ENCODE measurements at regions not wholly inside any gene's neighbourhood (a gene's known extent, or its start where the extent isn't known, plus 50 kb on each side); places are given as distances from the start of the nearest gene placed in this dataset.

- H3F3A ChIP-seq (ENCODE audit: insufficient read depth, low read length), result no peaks in the 10 kb centered on the region
- no peak overlapping the region for H2AFZ ChIP-seq (ENCODE audit: low read length)
- H3K27me3 ChIP-seq (replicated peaks; ENCODE audit: insufficient read depth, low read length), result no peaks in the 10 kb centered on the region
- no peaks in the 10 kb centered on the region for H3K4me1 ChIP-seq (ENCODE audit: low read length)
- no peak overlapping the region for H3K9ac ChIP-seq (ENCODE audit: low read length)
- DNase-seq, result no peak
- H3K4me2 ChIP-seq (ENCODE audit: low read depth, low read length), result no peak overlapping the region
- TF ChIP-seq CTCF (IDR thresholded peaks at IDR 0.05; ENCODE audit: low read length) (no peak), EZH2 (optimal IDR thresholded peaks at IDR 0.05; ENCODE audit: low read depth, low read length) (no peak), EZH2phosphoT487 (IDR thresholded peaks at IDR 0.05; ENCODE audit: low read length) (no peak)
- no peaks in the 10 kb centered on the region for H4K20me1 ChIP-seq (ENCODE audit: insufficient read depth, low read length)
- H3K27ac ChIP-seq (ENCODE audit: low read length), result no peak overlapping the region
- no peaks in the 10 kb centered on the region for H3K79me2 ChIP-seq (ENCODE audit: low read length)
- no peak overlapping the region for H3K4me3 ChIP-seq (ENCODE audit: low read length)
- no peaks in the 10 kb centered on the region for H3K9me2 ChIP-seq (replicated peaks; ENCODE audit: insufficient read depth, low read length)
- H3K9me3 ChIP-seq (replicated peaks; ENCODE audit: insufficient read depth, low read length), result no peaks in the 10 kb centered on the region
- no peaks in the 10 kb centered on the region for H3K36me3 ChIP-seq (replicated peaks; ENCODE audit: insufficient read depth, low read length)
Observed at GRCh38 chr10:120262857-120263547, 194.0 kb upstream of the PLPP4 start.

- Histone ChIP-seq H3K27ac (ENCODE audit: low read length) (no peak overlapping the region), H3K4me3 (ENCODE audit: low read length) (no peak overlapping the region), H3F3A (ENCODE audit: insufficient read depth, low read length) (no peaks in the 10 kb centered on the region), H3K36me3 (replicated peaks; ENCODE audit: insufficient read depth, low read length) (no peaks in the 10 kb centered on the region), H3K4me2 (ENCODE audit: low read depth, low read length) (no peak overlapping the region), H3K9ac (ENCODE audit: low read length) (no peak overlapping the region), H3K9me3 (replicated peaks; ENCODE audit: insufficient read depth, low read length) (no peaks in the 10 kb centered on the region), H3K27me3 (replicated peaks; ENCODE audit: insufficient read depth, low read length) (no peaks in the 10 kb centered on the region), H3K4me1 (ENCODE audit: low read length) (no peaks in the 10 kb centered on the region), H3K79me2 (ENCODE audit: low read length) (no peaks in the 10 kb centered on the region), H3K9me2 (replicated peaks; ENCODE audit: insufficient read depth, low read length) (no peaks in the 10 kb centered on the region), H2AFZ (ENCODE audit: low read length) (no peak overlapping the region), H4K20me1 (ENCODE audit: insufficient read depth, low read length) (no peaks in the 10 kb centered on the region)
- DNase-seq, result no peak
- TF ChIP-seq CTCF (IDR thresholded peaks at IDR 0.05; ENCODE audit: low read length) (no peak), EZH2 (optimal IDR thresholded peaks at IDR 0.05; ENCODE audit: low read depth, low read length) (no peak), EZH2phosphoT487 (IDR thresholded peaks at IDR 0.05; ENCODE audit: low read length) (no peak)
Observed at GRCh38 chr10:120266022-120266421, 191.0 kb upstream of the PLPP4 start.

GRCh38 chr10:120270906-120271305 is 186.1 kb upstream of the PLPP4 start:
- H4K20me1 ChIP-seq (ENCODE audit: insufficient read depth, low read length), result no peaks in the 10 kb centered on the region
- DNase-seq, result no peak
- H3K9ac ChIP-seq (ENCODE audit: low read length), result no peak overlapping the region
- H3K4me3 ChIP-seq (ENCODE audit: low read length), result no peak overlapping the region
- H3F3A ChIP-seq (ENCODE audit: insufficient read depth, low read length), result no peaks in the 10 kb centered on the region
- no peak overlapping the region for H3K27ac ChIP-seq (ENCODE audit: low read length)
- H3K79me2 ChIP-seq (ENCODE audit: low read length), result no peaks in the 10 kb centered on the region
- no peak overlapping the region for H2AFZ ChIP-seq (ENCODE audit: low read length)
- H3K9me3 ChIP-seq (replicated peaks; ENCODE audit: insufficient read depth, low read length), result no peaks in the 10 kb centered on the region
- no peak for TF ChIP-seq EZH2phosphoT487 (IDR thresholded peaks at IDR 0.05; ENCODE audit: low read length)
- no peak for TF ChIP-seq CTCF (IDR thresholded peaks at IDR 0.05; ENCODE audit: low read length)
- TF ChIP-seq EZH2 (optimal IDR thresholded peaks at IDR 0.05; ENCODE audit: low read depth, low read length), result no peak
- no peak overlapping the region for H3K4me2 ChIP-seq (ENCODE audit: low read depth, low read length)
- H3K27me3 ChIP-seq (replicated peaks; ENCODE audit: insufficient read depth, low read length), result no peaks in the 10 kb centered on the region
- H3K36me3 ChIP-seq (replicated peaks; ENCODE audit: insufficient read depth, low read length), result no peaks in the 10 kb centered on the region
- H3K4me1 ChIP-seq (ENCODE audit: low read length), result no peaks in the 10 kb centered on the region
- H3K9me2 ChIP-seq (replicated peaks; ENCODE audit: insufficient read depth, low read length), result no peaks in the 10 kb centered on the region
